SK-N-MC (cell line): ENCODE measurements at regions not wholly inside any gene's neighbourhood (a gene's known extent, or its start where the extent isn't known, plus 50 kb on each side); places are given as distances from the start of the nearest gene placed in this dataset.

ENCODE experiments used
- EZH2 ChIP-seq: fragments of 200-600 bp; sonication (generic); IDR thresholded peaks from one replicate; pipeline ENCODE4 v1.6.1; 2017; ENCODE audit warnings: antibody characterized with exemption
- FOXP2 ChIP-seq: optimal IDR thresholded peaks from 2 replicates; pipeline ENCODE3; 2011; ENCODE audit warnings: mild to moderate bottlenecking, moderate library complexity; ENCODE audit not compliant: insufficient read depth; ENCODE audit errors: extremely low read length, control extremely low read depth
- POLR2AphosphoS5 ChIP-seq: IDR thresholded peaks from 2 replicates; pipeline ENCODE4 v1.6.1; 2012; ENCODE audit warnings: mild to moderate bottlenecking, low read depth, low read length, borderline replicate concordance

DNA sequence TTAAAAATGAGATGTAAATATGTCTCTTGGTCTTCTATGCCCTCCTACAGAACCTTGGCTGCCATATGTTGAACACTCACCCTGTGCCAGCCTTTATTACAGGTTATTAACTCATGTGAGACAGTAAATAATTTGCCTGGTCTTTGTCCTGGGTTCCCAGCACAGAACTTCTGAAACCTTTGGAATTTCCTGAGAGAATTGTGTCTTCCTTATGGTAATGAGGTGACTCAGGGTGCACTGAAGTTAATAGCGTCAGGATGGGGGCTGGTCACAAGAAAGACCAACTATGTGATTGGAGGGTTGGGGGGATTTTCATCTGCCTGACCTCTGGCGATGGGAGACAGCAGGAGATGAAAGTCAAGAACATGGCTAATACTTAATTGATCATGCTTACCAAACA, 289.8 kb upstream of the STS start:
- TF ChIP-seq POLR2AphosphoS5 (no peak), EZH2 (no peak), FOXP2 (no peak)
